HepG2 (cell line): ENCODE measurements at regions not wholly inside any gene's neighbourhood (a gene's known extent, or its start where the extent isn't known, plus 50 kb on each side); places are given as distances from the start of the nearest gene placed in this dataset.

ENCODE experiments used
- ATAC-seq: fragments of 200-7000 bp; cut with Tn5 transposase; 3 replicates; pipeline ENCODE4 v1.9.1; 2020; ENCODE audit warnings: mild to moderate bottlenecking, moderate library complexity
- BruUV-seq: library from RNA; stranded (reverse); fragments of 400-500 nt; replicated peaks from 2 replicates; lab custom pipeline; 2021; lab: Mats Ljungman, UMichigan
- CTCF ChIA-PET: fragments of 300-600 bp; formaldehyde crosslinking; extraction: SDS; loops from one replicate; lab custom pipeline; 2021; ENCODE audit warnings: low total read pairs, inconsistent platforms, low intra/inter-chr PET ratio; lab: Yijun Ruan, JAX
- POLR2A ChIA-PET: fragments of 350-600 bp; sonication (Branson Sonifier 250); formaldehyde crosslinking; loops from one replicate; lab custom pipeline; 2020; ENCODE audit warnings: antibody characterized with exemption, inconsistent platforms; lab: Yijun Ruan, JAX
- DNase-seq: peaks from one replicate; pipeline ENCODE4 v3.0.0-alpha.2; 2015; ENCODE audit warnings: low spot score
- FAIRE-seq: peaks from 3 replicates; lab custom pipeline; 2011; peaks lifted over from hg19 to GRCh38; lab: Jason Lieb, UNC
- H2AFZ ChIP-seq: one replicate; pipeline ENCODE4 v1.6.1; 2011; ENCODE audit warnings: low read length, inconsistent platforms
- H3K27ac ChIP-seq: fragments of 300-600 bp; 3 replicates; pipeline ENCODE4 v1.8.0; 2011; ENCODE audit warnings: mixed run types, mild to moderate bottlenecking, mixed read lengths, low read length, inconsistent platforms; ENCODE audit not compliant: insufficient read depth; ENCODE audit errors: extremely low read length
- H3K27me3 ChIP-seq, 2 experiments: fragments of 200-600 bp in 1 of 2; 2 replicates in 1 of 2; 3 replicates in 1 of 2; pipeline versions ENCODE4 v1.6.0 to v1.8.0; 2011; ENCODE audit warnings: low read length in 2 of 2, mild to moderate bottlenecking in 2 of 2, moderate library complexity in 2 of 2, inconsistent platforms in 1 of 2; ENCODE audit not compliant: insufficient read depth in 2 of 2, control insufficient read depth in 1 of 2
- H3K36me3 ChIP-seq, 2 experiments: fragments of 200-600 bp in 1 of 2; replicated peaks in 1 of 2; 2 replicates in 1 of 2; 3 replicates in 1 of 2; pipeline versions ENCODE4 v1.5.1 to v1.8.0; 2011; ENCODE audit warnings: low read length in 2 of 2, inconsistent platforms in 1 of 2; ENCODE audit not compliant: insufficient read depth in 2 of 2, control insufficient read depth in 1 of 2
- H3K4me1 ChIP-seq: 2 replicates; pipeline ENCODE4 v1.5.1; 2012; ENCODE audit warnings: low read length, inconsistent platforms; ENCODE audit not compliant: insufficient read depth
- H3K4me2 ChIP-seq: 2 replicates; pipeline ENCODE4 v1.6.0; 2011; ENCODE audit warnings: low read depth, low read length, inconsistent platforms
- H3K4me3 ChIP-seq, 3 experiments: fragments of 200-600 bp in 1 of 3; sonication (generic), shearing (Covaris generic) in 1 of 3; replicated peaks in 1 of 3; 2 replicates each; pipeline ENCODE4 v1.5.1; 2011 to 2016; ENCODE audit warnings: low read length in 3 of 3, inconsistent platforms in 2 of 3, low read depth in 2 of 3, mild to moderate bottlenecking in 2 of 3, control low read depth in 1 of 3, mixed read lengths in 1 of 3; ENCODE audit not compliant: insufficient read depth in 1 of 3
- H3K79me2 ChIP-seq: one replicate; pipeline ENCODE4 v1.6.1; 2011; ENCODE audit warnings: low read length, inconsistent platforms; ENCODE audit not compliant: insufficient read depth
- H3K9ac ChIP-seq: 2 replicates; pipeline ENCODE4 v1.6.0; 2011; ENCODE audit warnings: mild to moderate bottlenecking, low read depth, low read length, inconsistent platforms; ENCODE audit not compliant: insufficient read depth
- H3K9me3 ChIP-seq: 2 replicates; pipeline ENCODE4 v1.5.1; 2012; ENCODE audit warnings: mild to moderate bottlenecking, low read length
- H4K20me1 ChIP-seq: 2 replicates; pipeline ENCODE4 v1.6.0; 2011; ENCODE audit warnings: inconsistent platforms, mild to moderate bottlenecking, low read length, moderate library complexity; ENCODE audit not compliant: insufficient read depth
- ARID2 ChIP-seq: sonication (generic); formaldehyde crosslinking; IDR thresholded peaks from 2 replicates; pipeline ENCODE4 v1.8.1; 2022; ENCODE audit warnings: mild to moderate bottlenecking, missing genetic modification reagents, borderline replicate concordance
- BCLAF1 ChIP-seq: fragments of 450-650 bp; IDR thresholded peaks from 2 replicates; pipeline ENCODE4 v1.6.1; 2017; ENCODE audit warnings: mild to moderate bottlenecking
- CEBPB ChIP-seq: IDR thresholded peaks from 2 replicates; pipeline ENCODE4 v1.6.1; 2011; ENCODE audit warnings: low read depth, low read length, improper control_type of control experiment, borderline replicate concordance
- HHEX ChIP-seq: IDR thresholded peaks from 2 replicates; pipeline ENCODE4 v1.6.1; 2016; ENCODE audit warnings: control low read depth
- HMG20B ChIP-seq: conservative IDR thresholded peaks from 2 replicates; pipeline ENCODE4 v1.6.1; 2016; ENCODE audit warnings: missing genetic modification reagents, missing compliant biosample characterization
- IKZF5 ChIP-seq: IDR thresholded peaks from 2 replicates; pipeline ENCODE4 v1.6.1; 2018; ENCODE audit warnings: missing genetic modification reagents, mild to moderate bottlenecking, missing compliant biosample characterization
- JDP2 ChIP-seq: sonication (generic); formaldehyde crosslinking; IDR thresholded peaks from 2 replicates; pipeline ENCODE4 v1.8.1; 2022; ENCODE audit warnings: missing genetic modification reagents, borderline replicate concordance
- NR2F2 ChIP-seq: IDR thresholded peaks from 2 replicates; pipeline ENCODE4 v1.6.1; 2012; ENCODE audit warnings: low read depth, inconsistent platforms, borderline replicate concordance
- SUZ12 ChIP-seq: fragments of 150-350 bp; IDR thresholded peaks from 2 replicates; pipeline ENCODE4 v1.6.1; 2014; ENCODE audit warnings: low read depth, low read length
- ZNF274 ChIP-seq: sonication (generic); formaldehyde crosslinking; IDR thresholded peaks from 2 replicates; pipeline ENCODE4 v1.5.1; 2020; ENCODE audit warnings: mild to moderate bottlenecking, missing genetic modification reagents
- ZNF333 ChIP-seq: sonication (generic); formaldehyde crosslinking; IDR thresholded peaks from 2 replicates; pipeline ENCODE4 v1.4.0; 2020; ENCODE audit warnings: mild to moderate bottlenecking, missing genetic modification reagents, borderline replicate concordance
- ZNF549 ChIP-seq: sonication (generic); formaldehyde crosslinking; IDR thresholded peaks from 2 replicates; pipeline ENCODE4 v1.5.0; 2020; ENCODE audit warnings: missing genetic modification reagents
- ZNF589 ChIP-seq: sonication (generic); formaldehyde crosslinking; conservative IDR thresholded peaks from 2 replicates; pipeline ENCODE4 v1.8.0; 2022; ENCODE audit warnings: mild to moderate bottlenecking, moderate library complexity, missing genetic modification reagents
- ZNF616 ChIP-seq: sonication (generic); formaldehyde crosslinking; IDR thresholded peaks from 2 replicates; pipeline ENCODE4 v1.5.0; 2020; ENCODE audit warnings: low read depth, mild to moderate bottlenecking, missing genetic modification reagents
- ZNF740 ChIP-seq: sonication (generic); formaldehyde crosslinking; IDR thresholded peaks from 2 replicates; pipeline ENCODE4 v1.4.0; 2020; ENCODE audit warnings: missing genetic modification reagents
- WGBS: methylation state at CpG from one replicate; pipeline ENCODE4 v1.1.6; 2017; ENCODE audit warnings: low lambda C conversion rate; 5-methylcytosine and 5-hydroxymethylcytosine counted together
- in situ Hi-C: cut with HindIII; loops from 2 replicates; pipeline ENCODE4 v1.10.0; 2017; ENCODE audit warnings: low pct_unique_long_range_greater_than_20kb; ENCODE audit not compliant: extremely low pct_ligation_motif_present
- intact Hi-C: fragments of 100-400 bp; cut with micrococcal nuclease; formaldehyde crosslinking; loops from one replicate; pipeline ENCODE4 v1.10.0; 2022; ENCODE audit not compliant: unreplicated experiment
- TF ChIP-seq, protein P1 (sequence below): sonication (generic); formaldehyde crosslinking; IDR thresholded peaks from 2 replicates; pipeline ENCODE4 v1.4.0; 2020; ENCODE audit warnings: missing genetic modification reagents, borderline replicate concordance

- Histone ChIP-seq H3K4me1 (no peaks in the 10 kb centered on the region), H3K36me3 (peaks cover 0 to 16% of the 10 kb centered on the region in 2 experiments; a peak in 2 of 5 replicates), H3K27me3 (no peaks in the 10 kb centered on the region), H3K9me3 (no peaks in the 10 kb centered on the region), H3K4me3 (no peak overlapping the region), H3K9ac (no peak overlapping the region), H3K79me2 (peaks cover 26% of the 10 kb centered on the region), H2AFZ (no peak overlapping the region), H3K27ac (no peak overlapping the region)
- 98% methylated on average over 6 of the region's 6 CpGs for WGBS
- in situ Hi-C loops, result no loop called here
- ATAC-seq (no peak), DNase-seq (no peak)
- BruUV-seq, result no TSS peak
- no peak for TF ChIP-seq HHEX (CRISPR knock-in tag)
- no peak for TF ChIP-seq NR2F2
- no peak for TF ChIP-seq JDP2 (CRISPR knock-in tag)
- no peak for TF ChIP-seq ZNF274 (CRISPR knock-in tag)
- TF ChIP-seq BCLAF1, result no peak
- no peak for TF ChIP-seq ZNF616 (CRISPR knock-in tag)
- no peak for TF ChIP-seq SUZ12
- no peak for TF ChIP-seq IKZF5
- TF ChIP-seq, protein P1, sequence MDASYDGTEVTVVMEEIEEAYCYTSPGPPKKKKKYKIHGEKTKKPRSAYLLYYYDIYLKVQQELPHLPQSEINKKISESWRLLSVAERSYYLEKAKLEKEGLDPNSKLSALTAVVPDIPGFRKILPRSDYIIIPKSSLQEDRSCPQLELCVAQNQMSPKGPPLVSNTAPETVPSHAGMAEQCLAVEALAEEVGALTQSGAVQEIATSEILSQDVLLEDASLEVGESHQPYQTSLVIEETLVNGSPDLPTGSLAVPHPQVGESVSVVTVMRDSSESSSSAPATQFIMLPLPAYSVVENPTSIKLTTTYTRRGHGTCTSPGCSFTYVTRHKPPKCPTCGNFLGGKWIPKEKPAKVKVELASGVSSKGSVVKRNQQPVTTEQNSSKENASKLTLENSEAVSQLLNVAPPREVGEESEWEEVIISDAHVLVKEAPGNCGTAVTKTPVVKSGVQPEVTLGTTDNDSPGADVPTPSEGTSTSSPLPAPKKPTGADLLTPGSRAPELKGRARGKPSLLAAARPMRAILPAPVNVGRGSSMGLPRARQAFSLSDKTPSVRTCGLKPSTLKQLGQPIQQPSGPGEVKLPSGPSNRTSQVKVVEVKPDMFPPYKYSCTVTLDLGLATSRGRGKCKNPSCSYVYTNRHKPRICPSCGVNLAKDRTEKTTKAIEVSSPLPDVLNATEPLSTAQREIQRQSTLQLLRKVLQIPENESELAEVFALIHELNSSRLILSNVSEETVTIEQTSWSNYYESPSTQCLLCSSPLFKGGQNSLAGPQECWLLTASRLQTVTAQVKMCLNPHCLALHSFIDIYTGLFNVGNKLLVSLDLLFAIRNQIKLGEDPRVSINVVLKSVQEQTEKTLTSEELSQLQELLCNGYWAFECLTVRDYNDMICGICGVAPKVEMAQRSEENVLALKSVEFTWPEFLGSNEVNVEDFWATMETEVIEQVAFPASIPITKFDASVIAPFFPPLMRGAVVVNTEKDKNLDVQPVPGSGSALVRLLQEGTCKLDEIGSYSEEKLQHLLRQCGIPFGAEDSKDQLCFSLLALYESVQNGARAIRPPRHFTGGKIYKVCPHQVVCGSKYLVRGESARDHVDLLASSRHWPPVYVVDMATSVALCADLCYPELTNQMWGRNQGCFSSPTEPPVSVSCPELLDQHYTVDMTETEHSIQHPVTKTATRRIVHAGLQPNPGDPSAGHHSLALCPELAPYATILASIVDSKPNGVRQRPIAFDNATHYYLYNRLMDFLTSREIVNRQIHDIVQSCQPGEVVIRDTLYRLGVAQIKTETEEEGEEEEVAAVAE, result no peak
- TF ChIP-seq ZNF333 (CRISPR knock-in tag), result no peak
- TF ChIP-seq HMG20B (CRISPR knock-in tag), result no peak
- TF ChIP-seq ZNF740, result no peak
- no peak for TF ChIP-seq ZNF549 (CRISPR knock-in tag)
- no peak for TF ChIP-seq CEBPB
- TF ChIP-seq ARID2 (CRISPR knock-in tag), result no peak
- no peak for TF ChIP-seq ZNF589 (CRISPR knock-in tag)
- TF ChIP-seq, all 625 proteins: peak for 0
- Histone ChIP-seq H4K20me1 (peaks cover 26% of the 10 kb centered on the region; the same call in 1 of the 2 replicates), H3K4me2 (no peak overlapping the region)
- FAIRE-seq, result no peak
- CTCF ChIA-PET, result no interaction called here
- intact Hi-C loops, result no loop called here
- POLR2A ChIA-PET, result no interaction called here
Observed at GRCh38 chr7:131032786-131033185, 294.9 kb upstream of the MKLN1 start.
